ENCODE measurements at regions not wholly inside any gene's neighbourhood (a gene's known extent, or its start where the extent isn't known, plus 50 kb on each side); places are given as distances from the start of the nearest gene placed in this dataset.

GRCh38 chr7:155360495-155361345 is 63.0 kb downstream of the INSIG1 start:
- no peak for DNase-seq (ENCODE audit: low read depth, low spot score)

DNA sequence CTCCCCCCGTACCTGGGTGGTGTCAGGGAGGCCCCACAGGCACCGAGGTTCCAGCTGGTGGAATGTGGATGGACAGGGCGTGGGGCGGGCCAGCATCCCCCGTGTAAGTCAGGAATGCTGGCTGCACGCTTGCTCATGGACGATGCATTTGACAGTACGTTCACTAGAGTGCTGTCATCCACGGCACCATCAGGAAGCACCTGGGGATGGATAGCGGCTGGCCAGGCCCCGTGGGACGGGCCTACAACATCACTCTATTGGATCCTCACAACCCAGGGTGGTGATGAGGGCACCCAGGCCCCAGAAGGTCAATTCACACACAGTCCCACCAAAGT is 63.6 kb downstream of the INSIG1 start:
- no peak for DNase-seq (ENCODE audit: low read depth, low spot score)

GRCh38 chr7:155361947-155362346 is 64.3 kb downstream of the INSIG1 start:
- no peak for DNase-seq (ENCODE audit: low read depth, low spot score)

- no peak for DNase-seq (ENCODE audit: low read depth, low spot score)
These were observed 64.9 kb downstream of the INSIG1 start for GRCh38 chr7:155362380-155363145.

DNA sequence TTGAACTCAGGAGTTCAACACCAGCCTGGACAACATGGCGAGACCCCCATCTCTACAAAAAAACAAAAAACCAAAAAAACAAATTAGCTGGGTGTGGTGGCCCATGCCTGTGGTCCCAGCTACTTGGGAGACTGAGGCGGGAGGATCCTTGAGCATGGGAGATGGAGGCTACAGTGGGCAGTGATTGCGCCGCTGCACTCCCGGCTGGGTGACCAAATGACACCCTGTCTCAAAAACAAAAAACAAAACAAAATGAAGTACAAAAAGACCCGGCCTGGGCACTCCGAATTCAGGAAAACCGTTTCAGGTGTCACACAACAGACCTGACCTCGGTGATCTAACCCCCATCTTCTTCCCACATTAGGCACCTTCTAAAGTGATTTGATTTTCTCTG is 65.5 kb downstream of the INSIG1 start:
- DNase-seq (ENCODE audit: low read depth, low spot score) = no peak

GRCh38 chr7:155363852-155364600 is 66.3 kb downstream of the INSIG1 start:
- no peak for DNase-seq (ENCODE audit: low read depth, low spot score)

GRCh38 chr7:155365146-155365874 is 67.6 kb downstream of the INSIG1 start:
- DNase-seq (ENCODE audit: low read depth, low spot score) = no peak

GRCh38 chr7:155368894-155369600 is 71.4 kb downstream of the INSIG1 start:
- no peak for DNase-seq (ENCODE audit: low read depth, low spot score)

DNA sequence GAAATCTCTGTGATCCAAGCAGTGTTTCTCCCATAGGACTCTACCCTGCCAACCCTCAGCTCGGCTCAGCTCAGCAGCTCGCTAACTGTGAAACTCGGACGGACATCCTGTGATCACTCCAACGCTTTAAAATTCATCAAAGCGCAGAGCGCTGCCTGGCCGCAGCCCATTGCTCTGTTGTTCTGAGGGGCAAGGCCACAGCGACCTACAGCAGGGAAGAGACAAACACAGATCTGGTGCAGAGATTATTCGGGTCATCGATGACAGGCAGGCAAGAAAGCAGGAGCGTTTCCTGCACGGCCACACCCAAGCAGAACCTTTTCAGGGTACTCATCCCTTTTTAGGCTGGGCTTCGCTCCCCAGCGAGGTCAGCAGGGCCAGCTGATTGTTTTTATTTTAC is 72.1 kb downstream of the INSIG1 start:
- DNase-seq (ENCODE audit: low read depth, low spot score) = no peak

DNA sequence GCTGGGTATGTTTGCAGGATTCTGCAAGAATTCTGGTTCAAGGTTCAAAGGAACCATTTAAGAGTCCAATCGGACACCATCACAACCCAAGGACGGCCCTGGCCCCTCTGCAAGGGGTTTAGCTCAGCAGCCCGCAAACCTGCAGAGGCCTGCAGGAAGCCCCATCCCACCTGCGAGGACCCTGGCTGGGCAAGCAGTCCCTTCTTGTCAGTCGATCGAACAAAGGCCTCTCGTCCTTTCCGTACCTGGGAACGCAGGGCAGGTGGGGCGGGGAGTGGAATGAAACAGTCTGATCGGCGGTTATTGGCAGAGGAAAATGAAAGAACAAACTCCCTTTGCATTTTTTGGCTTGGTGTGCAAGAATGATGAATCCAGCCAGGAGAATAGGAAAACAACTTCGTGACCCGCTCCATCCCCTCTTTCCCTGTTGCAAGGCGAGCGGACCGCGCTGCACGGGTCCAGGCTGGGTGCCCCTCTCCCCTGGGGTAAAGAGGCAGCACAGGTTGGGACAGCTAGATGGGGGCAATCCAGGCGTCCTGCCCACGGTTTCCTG is 73.7 kb downstream of the INSIG1 start:
- DNase-seq (ENCODE audit: low read depth, low spot score) = no peak

DNA sequence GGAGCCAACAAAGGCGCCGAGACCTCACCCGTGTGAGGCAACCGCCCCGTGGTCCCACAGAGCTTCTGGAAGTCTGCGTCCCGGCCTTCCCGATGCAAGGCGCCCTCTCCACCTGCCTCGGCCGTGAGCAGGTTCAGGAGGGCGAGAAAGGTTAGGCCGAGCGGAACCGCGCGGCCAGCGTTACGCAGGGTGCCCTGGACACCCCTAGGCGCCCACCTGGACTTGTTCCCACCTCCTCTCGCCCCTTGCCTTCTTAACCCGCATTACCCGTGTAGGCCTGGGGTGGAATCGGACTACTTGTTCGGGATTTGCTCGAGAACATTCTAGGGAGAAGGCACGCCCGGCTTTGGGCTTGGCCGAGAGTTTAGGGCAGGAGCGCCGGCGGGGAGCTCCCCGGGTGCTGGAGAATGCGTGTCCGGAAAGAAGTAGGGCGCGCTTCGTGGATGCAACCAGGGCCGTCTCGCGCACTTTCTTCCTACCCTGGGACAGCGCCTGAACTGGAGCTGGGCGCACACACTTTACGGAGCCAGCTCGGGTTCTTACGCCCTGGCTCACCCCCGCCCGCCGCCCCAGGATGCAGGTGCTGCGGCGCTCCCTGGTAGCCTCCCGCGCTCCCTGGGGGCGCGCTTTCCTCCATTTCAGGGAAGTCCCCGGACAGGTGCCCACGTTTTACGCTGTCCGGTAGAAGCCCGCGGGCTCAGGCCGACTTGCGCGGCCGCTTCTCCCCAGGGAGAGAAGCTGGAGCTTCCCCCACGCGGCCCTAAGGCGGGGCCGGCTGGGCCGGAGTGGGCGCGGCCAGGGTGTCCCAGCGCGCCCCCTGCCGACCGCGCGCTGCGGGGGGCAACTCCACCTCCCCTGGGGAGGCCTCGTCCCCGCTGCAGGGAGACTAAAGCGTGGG is 74.5 kb downstream of the INSIG1 start:
- no peak for DNase-seq (ENCODE audit: low read depth, low spot score)

DNA sequence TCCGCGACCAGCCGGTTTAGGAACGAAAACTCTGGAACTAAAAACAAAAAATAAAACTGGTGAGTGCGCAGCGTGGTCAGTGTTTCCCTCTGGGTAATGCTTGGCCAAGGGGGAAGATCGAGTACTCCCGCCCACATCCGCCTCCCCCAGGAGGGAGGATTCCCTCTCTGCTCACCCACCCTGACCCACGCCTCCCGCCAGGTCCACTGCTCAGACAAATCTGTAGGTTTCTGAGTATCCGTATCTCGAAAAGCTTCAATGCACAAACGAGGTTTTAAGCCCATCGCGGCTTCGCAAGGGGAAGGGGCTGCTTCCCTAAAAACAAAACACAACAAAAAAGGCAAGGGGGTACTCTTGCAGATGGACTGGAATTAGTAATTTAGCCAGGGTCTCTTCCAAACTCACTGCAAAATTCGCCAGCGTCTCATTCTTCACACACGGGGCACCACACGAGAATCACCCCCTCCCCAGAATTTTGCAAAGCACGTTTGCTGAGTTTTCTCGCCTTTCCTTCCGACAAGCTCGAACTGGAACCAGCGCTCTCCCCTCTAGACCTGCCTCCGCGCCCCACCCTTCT is 75.2 kb downstream of the INSIG1 start:
- no peak for DNase-seq (ENCODE audit: low read depth, low spot score)

- no peak for DNase-seq (ENCODE audit: low read depth, low spot score)
These were observed 75.9 kb downstream of the INSIG1 start for GRCh38 chr7:155373359-155374273.

GRCh38 chr7:155374276-155375252 is 76.9 kb downstream of the INSIG1 start:
- no peak for DNase-seq (ENCODE audit: low read depth, low spot score)

DNA sequence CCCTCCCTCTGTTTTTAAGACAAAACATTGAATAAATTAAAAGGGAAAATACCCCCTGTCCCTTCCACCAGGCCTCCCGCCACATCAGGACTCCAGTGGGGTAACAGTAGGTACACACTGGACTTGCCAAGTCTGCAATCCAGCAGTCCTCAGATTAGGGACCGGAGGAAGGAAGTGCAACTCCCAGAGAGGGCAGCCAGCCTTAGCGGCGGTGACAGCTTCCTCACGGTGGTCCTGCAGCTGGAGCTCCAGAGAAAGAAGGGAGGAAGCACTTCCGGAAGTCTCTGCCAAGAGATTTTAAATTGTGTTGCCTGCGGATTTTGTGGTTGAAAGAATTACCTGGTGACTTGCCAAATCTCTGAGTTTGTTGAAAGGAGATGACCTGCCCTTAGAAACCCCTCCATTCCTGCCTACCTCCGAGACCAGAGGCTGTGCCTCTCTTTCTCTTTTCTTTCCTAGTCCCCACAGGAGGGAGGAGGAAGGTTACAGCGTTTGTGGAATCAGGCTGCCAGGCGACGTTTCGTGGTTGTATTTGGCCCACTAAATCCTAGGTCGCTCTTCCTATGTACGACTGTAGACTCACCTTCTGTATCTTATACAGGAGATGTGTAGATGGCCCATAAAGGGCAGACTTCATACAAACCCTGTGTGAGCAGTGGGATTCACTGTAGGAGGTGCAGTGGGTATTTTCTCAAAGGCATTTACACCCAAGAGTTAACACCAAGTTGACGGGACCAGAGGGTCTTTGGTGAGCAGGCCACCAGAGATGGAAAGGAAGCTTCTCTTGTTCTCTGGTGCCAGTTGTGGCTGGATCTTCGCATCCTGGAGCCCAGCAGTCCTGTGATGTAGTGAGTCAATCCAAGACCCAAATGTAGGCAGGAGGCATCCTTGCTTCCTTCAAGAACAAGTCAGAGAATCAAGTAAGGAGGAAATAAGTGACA is 77.9 kb downstream of the INSIG1 start:
- DNase-seq (ENCODE audit: low read depth, low spot score) = no peak
